Globus pallidus (tissue), 1 donor: ENCODE measurements at regions not wholly inside any gene's neighbourhood (a gene's known extent, or its start where the extent isn't known, plus 50 kb on each side); places are given as distances from the start of the nearest gene placed in this dataset.
"Not testable (repeated sequence)": the region's sequence is repeated elsewhere in the genome, so short reads cannot be mapped to it uniquely, and the experiment has no call there.

ENCODE experiments used
- DNase-seq: peaks from one replicate; pipeline ENCODE4 v3.0.0-alpha.2; 2015; ENCODE audit warnings: low spot score

DNA sequence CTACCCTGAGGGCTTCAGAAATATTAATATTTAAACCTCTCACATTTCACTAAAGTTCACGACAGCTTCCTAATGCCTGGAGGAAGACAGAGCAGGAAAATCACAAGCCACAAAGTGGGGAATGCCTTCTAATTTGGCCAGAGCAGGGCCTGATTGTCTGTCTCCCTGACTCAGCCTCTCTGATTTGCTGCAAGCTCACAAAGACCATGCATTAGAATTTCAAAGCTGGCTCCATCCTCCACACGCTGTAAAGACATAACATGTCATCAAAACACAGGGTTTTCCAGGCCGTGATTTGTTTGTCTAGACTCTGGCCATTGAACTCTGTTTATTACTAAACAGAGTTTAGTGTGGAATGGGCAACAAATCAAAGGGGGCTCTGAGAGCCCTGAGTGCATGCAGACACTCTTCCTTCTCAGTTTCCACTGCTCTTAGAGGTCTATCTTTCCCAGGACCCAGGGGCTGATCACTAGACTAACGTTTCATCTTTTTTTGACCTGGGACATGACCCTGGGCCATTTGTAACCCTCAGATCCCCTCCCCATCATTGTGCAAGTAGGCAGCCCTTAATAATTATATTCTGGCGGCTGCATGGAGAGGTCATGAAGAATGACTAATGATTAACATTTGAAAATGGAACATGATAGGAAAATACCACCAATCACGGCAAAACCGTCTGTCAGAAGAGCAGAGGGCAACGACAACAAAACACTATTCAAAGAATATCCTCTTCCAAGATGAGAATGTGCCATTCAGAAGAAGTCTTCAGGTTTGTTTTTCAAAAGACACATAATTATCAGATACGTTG lies 140.2 kb downstream of the ENC1 start:
- no peak for DNase-seq

DNA sequence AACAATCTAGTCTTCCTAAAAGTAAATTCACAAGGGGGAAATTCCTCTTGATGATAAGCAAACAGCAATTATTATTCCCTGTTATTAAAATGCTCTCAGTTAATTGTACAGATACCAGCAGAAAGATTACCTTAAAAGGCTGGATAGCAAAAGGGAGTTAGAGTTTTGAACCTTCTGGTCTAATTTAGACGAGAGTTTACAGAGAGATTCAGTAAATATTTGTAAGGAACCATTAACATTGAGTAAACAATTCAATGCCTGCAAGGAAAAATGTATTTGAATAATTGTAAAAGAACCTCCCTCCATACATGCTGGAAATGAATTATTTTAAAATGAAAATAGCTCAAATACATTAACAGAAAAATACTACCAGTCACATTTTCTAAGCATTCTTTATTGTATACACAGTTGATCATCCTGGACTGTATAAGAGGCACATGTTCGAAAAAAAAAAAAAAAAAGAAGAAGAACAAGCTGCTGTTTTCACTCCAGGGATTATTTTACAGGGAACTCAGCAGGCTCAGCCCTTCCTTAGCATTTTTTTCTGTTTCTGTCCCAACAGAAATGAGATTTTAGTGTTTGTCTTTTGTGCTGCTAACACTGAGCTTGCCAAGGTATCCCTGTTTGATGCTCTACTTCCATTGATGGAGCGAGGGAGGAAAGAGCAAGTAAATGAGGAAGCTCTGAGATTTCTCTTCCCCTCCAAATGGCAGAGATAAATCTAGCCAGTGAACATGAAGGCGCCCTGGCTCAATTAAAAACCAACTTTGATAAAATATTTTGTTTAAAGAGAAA lies 141.1 kb downstream of the ENC1 start:
- DNase-seq: no peak

DNA sequence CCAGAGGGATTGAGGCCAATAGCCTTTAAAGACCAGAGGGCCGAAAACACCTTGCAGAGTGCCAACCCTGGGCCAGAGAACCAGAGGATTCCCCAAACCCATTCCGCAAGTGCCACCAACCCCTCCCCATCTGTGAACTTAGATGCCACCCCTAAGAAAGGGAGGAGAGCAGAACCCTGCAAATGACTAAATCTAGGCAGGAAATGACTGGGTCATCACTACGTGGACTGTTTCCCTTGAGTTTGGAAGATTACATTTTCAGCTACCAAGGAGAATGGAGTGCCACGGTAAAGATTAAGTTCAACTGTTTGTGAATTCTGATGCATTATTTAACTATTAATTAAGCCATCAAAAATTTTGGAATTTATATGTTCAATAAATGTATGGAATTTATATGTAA lies 142.8 kb downstream of the ENC1 start:
- DNase-seq: no peak

DNA sequence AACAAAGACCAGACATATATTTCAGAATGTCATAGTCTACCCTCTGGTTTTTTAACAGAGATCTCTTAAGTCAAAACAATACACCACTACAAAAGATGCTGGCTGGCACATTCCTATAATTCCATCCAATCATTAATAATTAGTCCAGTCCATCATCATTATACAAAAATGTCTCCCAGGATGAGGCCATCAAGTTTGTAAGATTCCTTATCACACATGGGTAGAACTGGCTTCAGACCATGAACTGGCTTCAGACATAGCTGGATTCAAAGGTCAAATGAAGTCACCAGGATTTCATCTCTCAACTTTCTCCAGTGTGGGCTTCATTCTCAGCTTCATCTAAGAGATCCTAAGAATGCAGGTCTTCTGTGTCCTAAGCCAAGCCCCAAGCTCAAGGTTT lies 147.1 kb downstream of the ENC1 start:
- no peak for DNase-seq

DNA sequence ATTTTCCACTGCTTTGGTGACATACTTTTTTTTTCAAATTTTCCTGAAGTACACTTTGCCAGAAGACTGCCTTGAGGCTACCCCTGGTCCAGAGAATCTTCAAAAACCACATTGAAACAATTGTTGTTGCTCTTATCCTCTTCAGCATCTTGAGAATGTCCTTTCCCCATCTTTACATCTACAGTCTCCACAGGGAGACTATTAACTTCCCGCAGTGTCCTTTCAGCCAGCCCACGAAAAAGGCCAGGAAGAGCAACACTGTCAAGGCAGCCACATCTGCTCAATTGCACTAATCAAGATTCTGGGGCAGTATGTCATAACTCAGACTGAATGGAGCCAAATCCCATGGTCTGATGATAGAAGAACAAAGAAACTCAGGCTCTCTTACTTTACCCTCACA lies 148.3 kb downstream of the ENC1 start:
- DNase-seq: no peak

DNA sequence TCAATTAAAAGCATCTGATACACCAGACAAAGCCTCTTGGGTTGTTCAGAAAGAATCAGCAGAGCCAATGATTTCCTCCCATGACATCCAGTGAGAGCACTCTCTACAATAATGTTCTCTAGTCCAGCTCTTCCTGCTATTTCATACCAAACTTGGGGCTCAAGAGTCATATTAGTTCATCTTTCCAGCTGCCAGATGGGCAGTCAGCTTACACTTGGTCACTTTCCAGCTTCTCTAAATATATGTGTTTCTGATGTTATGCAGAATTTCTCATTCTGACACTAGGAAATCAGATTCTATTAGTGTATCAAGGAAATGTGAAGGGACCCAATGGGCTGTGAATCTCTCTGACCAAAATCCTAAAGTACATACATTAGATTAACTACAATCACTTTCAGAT lies 148.9 kb downstream of the ENC1 start:
- DNase-seq: no peak

DNA sequence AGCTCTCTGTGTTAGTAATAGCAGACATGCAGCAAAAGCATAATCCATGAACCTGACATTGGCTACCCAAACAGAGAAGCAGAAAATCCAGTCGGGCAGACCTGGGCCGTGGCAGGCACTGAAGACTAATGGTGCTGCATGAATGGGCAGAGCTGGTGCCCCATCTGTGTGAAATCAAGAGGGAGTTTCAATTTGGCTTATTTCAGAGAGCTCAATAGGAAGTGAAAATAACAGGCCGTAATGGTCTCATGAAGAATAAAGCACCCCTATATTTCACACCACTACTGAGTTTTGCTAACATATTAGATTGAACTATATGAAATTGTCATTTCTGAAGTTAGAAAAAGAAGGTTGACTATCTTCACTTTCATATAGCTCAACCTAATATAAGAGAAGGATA lies 149.7 kb downstream of the ENC1 start:
- no peak for DNase-seq

DNA sequence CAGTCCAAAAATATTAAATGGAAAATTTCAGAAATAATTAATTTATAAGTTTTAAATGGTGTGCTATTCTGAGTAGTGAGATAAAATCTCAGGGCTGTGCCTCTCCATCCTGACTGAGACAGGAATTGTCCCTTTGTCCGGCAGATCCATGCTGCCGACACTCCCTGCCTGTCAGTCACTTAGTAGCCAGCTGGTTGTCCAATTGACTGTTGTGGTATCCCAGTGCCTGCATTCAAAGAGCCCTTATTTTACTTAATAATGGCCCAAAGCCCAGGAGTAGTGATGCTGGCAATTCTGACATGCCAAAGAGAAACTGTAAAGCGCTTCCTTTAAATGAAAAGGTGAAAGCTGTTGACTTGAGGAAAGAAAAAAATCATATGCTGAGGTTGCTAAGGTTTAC lies 157.5 kb downstream of the ENC1 start:
- peak; percentile 43 for DNase-seq

DNA sequence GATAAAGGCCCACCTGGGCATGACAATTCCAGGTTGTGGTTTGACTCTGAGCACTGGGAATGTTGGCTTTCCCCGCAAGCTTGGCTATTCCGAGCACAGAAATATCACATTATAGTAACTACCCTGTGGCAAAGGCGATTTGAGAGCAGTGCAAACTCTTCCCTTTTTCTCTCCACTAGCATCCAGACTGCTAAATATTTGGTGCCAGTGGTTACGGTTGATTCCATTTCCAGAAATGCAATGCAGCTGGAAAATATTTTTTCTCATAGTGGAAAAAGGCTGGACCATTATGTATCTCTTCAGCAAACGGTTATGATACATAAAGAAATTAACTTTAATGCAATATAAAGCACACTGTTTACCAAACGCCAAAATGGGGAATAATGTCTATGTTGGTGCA lies 158.0 kb downstream of the ENC1 start:
- no peak for DNase-seq

DNA sequence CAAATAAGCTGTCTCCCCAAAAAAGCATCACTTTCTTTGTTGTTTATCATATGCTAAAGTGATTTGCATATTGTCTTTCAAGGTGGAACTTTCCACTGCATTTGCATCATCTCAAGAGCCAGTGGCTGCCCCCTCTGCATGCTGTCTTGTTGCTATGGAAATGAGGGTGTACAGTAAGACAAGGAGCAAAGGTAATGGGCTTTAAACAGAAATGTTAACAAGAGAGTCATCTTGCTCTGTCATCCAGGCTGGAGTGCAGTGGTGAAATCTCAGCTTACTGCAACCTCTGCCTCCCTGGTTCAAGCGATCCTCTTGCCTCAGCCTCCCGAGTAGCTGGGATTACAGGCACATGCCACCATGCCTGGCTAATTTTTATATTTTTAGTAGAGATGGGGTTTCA lies 159.2 kb downstream of the ENC1 start:
- not testable (repeated sequence) for DNase-seq

DNA sequence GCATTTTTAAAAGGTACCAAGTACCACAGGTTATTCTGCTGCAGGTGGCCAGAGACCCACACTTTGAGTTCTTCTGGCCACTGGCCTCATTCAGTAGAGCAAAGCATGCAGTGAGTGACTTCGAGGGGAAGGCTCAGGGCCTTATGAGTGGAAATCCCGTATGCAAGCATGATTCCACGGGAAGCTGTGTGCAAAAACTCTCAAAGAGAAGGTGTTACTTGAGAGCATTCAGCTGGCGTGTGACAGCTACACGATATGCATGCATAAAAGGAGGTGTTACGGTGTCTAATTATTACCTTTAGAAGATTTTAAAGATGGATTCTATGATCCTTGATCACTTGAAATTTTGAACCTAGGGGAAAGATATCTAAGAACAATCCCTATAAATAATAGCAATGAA lies 160.3 kb downstream of the ENC1 start:
- no peak for DNase-seq

DNA sequence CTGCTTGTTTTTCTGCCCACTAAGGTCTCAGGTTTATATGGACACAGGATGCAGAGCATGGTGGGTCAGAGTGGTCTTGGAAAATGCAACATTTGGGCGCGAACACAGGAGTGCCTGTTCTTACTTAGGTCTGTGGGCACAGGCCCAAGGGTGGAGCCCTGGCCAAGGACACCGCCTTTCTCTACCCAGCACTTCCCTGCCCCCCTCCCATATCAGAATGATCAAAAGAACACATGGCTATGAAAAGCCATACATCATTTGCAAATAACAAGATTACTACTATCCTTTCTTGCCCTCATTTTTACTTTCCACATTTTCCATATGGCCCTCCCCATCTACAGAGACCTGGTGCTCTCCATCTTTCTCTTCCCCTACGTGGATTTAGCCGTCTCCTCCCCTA lies 162.2 kb downstream of the ENC1 start:
- DNase-seq: no peak

DNA sequence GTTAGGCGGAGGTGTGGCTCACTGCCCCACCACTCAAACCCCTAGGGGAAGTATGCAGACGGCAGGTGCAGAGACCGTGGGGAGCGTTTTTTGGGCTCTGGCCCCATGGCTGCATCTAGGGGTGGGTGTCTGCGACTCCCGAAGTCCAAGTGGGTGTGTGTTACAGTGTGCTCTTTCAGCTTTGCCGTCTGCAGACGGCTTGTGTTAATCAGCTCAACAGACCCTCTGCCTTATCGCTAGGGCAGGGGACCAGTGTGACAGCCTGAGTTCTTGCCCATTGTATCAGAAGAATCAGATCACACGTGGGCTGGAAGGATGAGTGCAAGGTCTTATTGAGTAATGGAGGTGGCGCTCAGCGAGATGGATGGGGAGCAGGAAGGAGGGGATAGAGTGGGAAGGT lies 162.8 kb downstream of the ENC1 start:
- no peak for DNase-seq

DNA sequence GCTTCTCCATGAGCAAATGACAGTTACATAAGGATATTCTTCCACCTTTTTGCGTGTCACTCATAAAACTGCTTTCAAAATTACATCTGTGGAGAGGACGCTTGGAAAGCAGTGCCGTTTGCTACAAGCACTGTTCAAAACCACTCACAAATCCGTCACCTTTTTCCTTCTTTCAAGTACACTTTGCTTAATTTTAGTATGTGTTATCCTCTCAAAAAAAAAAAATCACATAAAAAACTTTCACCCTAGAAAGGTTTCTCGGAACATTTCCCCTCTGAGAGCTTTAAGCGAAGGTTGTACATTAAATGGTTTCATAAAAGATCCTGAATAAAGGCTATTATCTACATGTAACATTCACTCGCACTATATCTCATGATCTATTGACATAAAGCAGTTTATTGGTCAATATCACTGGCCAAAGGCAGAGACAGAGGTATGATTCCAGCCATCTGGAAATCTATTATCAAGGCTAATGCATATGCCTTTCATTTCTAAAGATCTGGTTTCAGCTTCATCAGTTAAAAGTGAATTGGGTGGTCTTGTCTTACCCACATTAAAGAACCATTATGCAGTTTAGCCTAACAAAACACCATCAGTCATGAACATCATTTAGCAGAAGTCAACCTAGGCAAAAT lies 163.6 kb downstream of the ENC1 start:
- DNase-seq: no peak

DNA sequence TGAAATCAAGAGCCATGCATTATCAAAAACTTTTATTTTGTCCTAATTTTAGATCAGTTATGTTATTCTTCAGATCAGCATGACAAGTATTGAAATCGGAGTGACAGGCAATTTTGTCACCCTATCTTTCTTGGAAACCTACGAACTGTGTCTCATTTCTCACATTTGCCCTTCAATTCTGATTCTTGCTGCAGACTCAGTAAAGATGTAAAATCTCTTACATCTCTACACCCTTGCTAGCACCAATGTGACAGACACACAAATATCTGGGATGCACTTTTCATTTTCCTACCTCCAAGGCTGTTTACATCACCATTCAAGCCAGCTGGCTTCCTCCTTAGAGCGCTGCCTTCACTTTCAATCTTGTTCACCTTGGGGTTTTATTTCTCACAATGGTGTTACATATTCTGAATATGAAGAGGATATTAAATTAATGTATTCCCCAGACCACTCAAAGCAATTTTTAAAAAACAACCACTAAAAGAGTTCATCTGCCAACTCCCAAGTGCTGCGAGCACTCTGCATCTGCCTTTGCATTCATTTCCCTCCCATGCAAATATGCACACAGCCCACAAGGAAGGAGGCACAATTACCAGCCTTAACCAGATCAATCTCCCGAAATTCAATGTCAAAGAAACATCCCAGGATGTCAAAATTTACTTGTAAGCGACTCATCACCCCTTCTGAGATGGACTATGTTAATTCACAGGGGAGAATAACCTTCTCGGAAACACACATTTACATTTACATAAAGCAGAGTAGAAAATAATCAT lies 164.3 kb downstream of the ENC1 start:
- DNase-seq: no peak

DNA sequence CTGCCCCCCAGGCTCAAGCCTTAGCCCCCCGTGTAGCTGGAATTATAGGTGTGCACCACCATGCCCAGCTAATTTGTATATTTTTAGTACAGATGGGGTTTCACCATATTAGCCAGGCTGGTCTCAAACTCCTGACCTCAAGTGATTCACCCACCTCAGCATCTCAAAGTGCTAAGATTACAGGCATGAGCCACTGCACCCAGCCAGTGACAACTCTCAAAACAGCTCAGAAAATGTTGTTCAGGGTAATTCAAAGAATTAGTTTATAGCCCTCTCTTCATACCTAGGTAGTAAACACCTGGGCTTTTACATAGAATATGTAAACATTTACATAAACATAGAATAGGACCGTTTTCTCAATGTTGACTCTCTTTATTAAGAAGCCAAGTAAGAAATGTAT lies 168.7 kb downstream of the ENC1 start:
- no peak for DNase-seq

DNA sequence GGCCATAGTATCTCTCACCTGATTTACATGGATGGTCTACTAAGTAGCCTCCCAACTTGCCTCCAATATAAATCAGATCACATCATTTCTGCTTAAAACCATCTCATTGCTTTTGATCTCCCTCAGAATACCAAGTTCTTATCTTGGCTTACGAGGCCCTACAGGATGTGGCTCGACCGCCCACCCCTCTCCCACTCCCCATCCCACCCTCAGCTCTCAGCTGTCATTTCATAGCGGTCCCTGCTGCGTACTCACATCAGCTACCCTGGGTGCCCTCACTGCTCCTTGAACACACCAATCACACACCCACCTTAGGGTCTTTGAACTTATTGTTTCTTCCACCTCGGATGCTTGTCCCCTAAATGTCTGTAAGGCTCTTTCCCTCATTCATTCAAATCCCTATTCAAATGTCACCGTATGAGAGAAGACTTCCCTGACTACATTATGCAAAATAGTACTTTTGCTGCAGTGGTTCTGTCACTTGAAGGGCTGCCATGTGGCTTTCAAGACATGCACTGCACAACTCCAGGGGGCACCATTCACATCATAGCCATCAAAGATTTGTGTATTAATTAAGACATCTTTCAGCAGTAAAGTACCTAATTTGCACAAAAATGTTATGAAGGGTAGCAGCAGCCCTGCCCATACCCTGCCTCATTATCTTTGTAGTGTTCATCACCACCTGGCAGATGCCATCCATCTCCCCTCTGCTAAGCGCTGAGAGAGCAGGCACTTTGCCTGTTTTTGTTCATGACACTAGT lies 171.1 kb downstream of the ENC1 start:
- DNase-seq: no peak

DNA sequence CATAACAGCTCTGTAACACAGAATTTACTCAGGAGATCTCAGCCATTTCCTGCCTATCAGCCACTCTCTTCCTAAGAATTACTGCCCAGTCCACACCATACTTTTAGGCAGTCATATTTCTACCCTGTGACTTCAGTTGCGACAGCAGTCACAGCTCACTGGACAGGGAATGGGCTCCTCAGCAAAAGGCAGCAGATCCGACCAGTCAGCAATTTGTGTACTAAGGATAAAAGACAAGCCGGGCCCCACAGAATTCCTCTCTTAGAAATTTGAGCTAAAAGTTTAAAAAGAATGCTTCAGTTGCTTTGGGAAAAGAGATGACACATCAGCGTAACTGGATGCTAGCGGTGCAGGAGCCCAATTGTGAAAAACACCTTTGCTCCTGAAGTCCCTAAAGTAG lies 172.1 kb downstream of the ENC1 start:
- DNase-seq: no peak

DNA sequence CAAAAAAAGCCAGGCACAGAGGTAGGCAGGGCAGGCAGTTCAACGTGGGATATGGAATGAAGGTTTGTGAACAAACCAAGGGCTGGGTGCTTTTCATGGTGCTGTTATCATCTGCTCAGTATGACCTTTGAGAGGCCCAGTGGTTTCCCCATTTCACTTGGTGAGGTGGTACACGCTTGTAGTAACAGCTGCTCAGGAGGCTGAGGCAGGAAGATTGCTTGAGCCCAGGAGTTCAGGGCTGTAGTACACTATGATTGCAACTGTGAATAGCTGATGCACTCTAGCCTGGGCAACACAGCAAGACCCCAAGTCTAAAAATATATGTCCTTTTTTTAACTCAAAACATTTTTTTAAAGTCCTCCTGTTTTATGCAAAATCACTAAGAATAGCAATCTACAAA lies 174.8 kb downstream of the ENC1 start:
- DNase-seq: no peak

DNA sequence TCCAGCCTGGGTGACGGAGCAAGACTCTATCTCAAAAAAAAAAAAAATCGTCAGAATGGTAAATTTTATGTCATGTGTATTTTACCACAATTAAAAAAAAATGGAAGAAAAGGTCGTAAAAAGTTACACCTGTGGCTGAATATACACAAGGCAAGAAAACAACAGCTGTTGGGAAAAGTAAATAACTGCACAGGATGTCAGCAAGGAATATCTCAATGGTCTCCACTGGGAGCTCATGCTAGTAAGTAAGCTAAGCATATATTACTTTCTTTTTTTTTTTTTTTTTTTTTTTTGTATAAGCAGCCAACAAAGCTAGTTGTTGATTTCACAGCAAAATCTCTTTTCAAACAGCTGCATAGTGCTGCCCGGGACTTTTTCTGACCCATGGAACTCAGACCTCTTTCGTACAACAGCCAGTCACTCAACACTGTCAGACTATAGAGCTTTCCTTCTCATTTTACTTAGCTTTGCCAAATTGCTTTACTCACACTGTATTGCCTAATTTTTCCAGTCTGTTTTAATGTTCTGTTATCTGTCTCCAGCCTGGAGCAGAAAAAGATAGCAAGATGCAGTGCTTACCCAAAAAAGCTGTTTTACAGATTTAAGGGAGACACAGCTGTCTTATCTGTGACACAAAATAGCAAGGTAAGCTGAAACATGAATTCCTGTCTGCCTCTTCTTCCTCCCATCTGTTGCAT lies 175.9 kb downstream of the ENC1 start:
- DNase-seq: no peak

DNA sequence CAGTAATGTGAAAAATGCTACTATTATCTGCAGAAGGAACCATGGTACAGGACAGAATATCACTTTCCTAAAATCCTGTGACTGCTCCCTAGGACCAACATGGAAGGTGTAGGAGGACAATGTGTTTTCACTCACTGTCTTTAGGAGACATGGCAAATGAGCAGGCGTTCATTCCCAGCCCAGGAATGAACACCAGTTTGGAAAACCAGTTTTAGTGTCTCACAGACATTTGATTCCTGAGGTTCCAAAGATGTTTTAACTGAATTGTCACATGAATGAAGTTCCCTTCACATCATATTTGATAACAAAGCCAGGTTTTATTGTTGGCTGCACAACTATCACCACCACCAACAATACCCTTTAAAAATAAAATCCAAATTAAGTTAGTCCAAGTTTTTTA lies 178.2 kb downstream of the ENC1 start:
- no peak for DNase-seq
